DND-41 (cell line): ENCODE measurements at regions not wholly inside any gene's neighbourhood (a gene's known extent, or its start where the extent isn't known, plus 50 kb on each side); places are given as distances from the start of the nearest gene placed in this dataset.

ENCODE experiments used
- EZH2 ChIP-seq: IDR thresholded peaks from 3 replicates; pipeline ENCODE4 v1.6.1; 2012; ENCODE audit warnings: borderline replicate concordance, low read depth, mild to moderate bottlenecking, moderate library complexity, low read length, inconsistent platforms; ENCODE audit not compliant: severe bottlenecking
- TF ChIP-seq, protein P1 (sequence below): IDR thresholded peaks from 2 replicates; pipeline ENCODE4 v1.5.1; 2012; ENCODE audit warnings: borderline replicate concordance, low read length, moderate library complexity, mild to moderate bottlenecking; ENCODE audit not compliant: poor library complexity, severe bottlenecking; ENCODE audit errors: extremely low read depth

DNA sequence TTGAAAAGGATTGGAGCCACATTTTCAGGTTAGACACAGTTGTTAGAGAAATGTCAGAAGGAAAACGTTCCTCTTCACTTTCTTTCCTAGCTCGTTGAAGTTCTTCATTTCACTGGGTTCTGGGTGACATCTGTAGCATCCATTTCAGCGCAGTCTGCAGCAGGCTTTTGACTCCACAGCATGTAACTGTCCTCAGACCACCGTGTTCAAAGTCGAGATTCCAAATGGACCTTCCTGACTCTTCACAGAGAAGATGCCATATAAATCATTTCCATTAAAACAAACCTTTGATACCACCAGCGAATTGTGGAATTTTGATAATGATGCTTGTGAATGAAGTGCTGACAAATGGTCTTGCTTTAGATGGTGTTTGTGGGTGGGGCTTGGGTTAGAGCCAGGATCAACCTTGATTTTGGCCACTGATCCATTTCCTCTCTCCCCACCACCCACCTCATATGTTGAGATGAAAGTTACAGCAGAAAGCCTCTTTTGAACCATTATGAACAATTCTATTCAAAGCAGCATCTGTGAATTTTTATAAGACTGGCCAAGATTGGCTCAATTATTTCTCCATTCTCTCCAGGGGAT, 185.3 kb upstream of the PREP start:
- TF ChIP-seq, protein P1, sequence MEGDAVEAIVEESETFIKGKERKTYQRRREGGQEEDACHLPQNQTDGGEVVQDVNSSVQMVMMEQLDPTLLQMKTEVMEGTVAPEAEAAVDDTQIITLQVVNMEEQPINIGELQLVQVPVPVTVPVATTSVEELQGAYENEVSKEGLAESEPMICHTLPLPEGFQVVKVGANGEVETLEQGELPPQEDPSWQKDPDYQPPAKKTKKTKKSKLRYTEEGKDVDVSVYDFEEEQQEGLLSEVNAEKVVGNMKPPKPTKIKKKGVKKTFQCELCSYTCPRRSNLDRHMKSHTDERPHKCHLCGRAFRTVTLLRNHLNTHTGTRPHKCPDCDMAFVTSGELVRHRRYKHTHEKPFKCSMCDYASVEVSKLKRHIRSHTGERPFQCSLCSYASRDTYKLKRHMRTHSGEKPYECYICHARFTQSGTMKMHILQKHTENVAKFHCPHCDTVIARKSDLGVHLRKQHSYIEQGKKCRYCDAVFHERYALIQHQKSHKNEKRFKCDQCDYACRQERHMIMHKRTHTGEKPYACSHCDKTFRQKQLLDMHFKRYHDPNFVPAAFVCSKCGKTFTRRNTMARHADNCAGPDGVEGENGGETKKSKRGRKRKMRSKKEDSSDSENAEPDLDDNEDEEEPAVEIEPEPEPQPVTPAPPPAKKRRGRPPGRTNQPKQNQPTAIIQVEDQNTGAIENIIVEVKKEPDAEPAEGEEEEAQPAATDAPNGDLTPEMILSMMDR, result no peak
- TF ChIP-seq EZH2, result no peak
